Testis (tissue), 2 donors: ENCODE measurements at regions not wholly inside any gene's neighbourhood (a gene's known extent, or its start where the extent isn't known, plus 50 kb on each side); places are given as distances from the start of the nearest gene placed in this dataset.

ENCODE experiments used
- DNase-seq: peaks from one replicate; pipeline ENCODE4 v3.0.0-alpha.2; 2019
- H3K27ac ChIP-seq, 2 donors: fragments of 200-600 bp; sonication (generic); one replicate each; pipeline ENCODE4 v1.5.1; 2019
- H3K27me3 ChIP-seq: fragments of 200-600 bp; sonication (generic); one replicate; pipeline ENCODE4 v1.5.1; 2019
- H3K36me3 ChIP-seq: fragments of 200-600 bp; sonication (generic); one replicate; pipeline ENCODE4 v1.5.1; 2017; ENCODE audit warnings: low read depth; ENCODE audit errors: missing control alignments
- H3K4me1 ChIP-seq: fragments of 200-600 bp; sonication (generic); one replicate; pipeline ENCODE4 v1.5.1; 2019
- H3K4me3 ChIP-seq, 2 donors: fragments of 200-600 bp; sonication (generic); one replicate each; pipeline ENCODE4 v1.5.1; 2017 to 2019
- H3K9me3 ChIP-seq: fragments of 200-600 bp; sonication (generic); one replicate; pipeline ENCODE4 v1.5.1; 2017
- POLR2A ChIP-seq: fragments of 450-650 bp; IDR thresholded peaks from one replicate; pipeline ENCODE4 v1.6.1; 2017; ENCODE audit warnings: antibody characterized with exemption, mild to moderate bottlenecking, moderate library complexity
- WGBS, 2 donors: methylation state at CpG; one replicate each; pipeline ENCODE4 v1.1.5; 2018; 5-methylcytosine and 5-hydroxymethylcytosine counted together
- intact Hi-C: fragments of 100-400 bp; cut with DNase I; formaldehyde crosslinking; loops from one replicate; pipeline ENCODE4 v1.15.1; 2023; ENCODE audit warnings: low total_unique reads
- TF ChIP-seq, protein P1 (sequence below), 3 experiments: fragments of 450-650 bp in 2 of 3; fragments of 200-600 bp in 1 of 3; sonication (generic) in 1 of 3; IDR thresholded peaks; one replicate each; pipeline ENCODE4 v1.5.1; 2016 to 2019; ENCODE audit warnings: antibody characterized with exemption in 3 of 3, mild to moderate bottlenecking in 2 of 3, moderate library complexity in 1 of 3

- Histone ChIP-seq H3K27ac (no peak overlapping the region), H3K4me1 (no peaks in the 10 kb centered on the region)
- intact Hi-C loops = no loop called here
Observed at GRCh38 chr11:26847977-26848376, 126.1 kb upstream of the SLC5A12 start.

DNA sequence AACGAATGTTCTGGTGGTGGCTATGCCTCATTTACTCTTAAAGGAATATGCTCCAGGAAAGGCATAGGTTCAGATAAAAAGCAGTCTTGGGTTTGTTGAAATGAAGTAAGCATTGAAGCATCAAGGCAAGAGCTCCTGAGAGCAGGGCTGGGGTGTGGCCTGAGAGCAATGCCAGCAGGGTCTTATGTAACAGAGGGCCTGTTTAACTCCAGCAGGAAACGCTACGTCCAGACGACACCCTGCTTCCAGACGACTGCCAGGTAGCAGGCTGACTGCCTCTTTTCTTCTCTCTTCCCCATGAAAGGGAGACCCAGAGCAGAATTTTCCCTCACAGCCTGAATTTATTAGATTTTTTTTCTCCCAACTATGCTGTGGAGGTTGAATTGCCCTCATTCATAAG, 127.2 kb upstream of the SLC5A12 start:
- DNase-seq = peak; percentile 15
- Histone ChIP-seq H3K36me3 (no peaks in the 10 kb centered on the region), H3K4me1 (no peaks in the 10 kb centered on the region), H3K27ac (no peak overlapping the region), H3K27me3 (no peaks in the 10 kb centered on the region), H3K4me3 (no peak overlapping the region), H3K9me3 (no peaks in the 10 kb centered on the region)
- intact Hi-C loops = no loop called here
- TF ChIP-seq, protein P1, sequence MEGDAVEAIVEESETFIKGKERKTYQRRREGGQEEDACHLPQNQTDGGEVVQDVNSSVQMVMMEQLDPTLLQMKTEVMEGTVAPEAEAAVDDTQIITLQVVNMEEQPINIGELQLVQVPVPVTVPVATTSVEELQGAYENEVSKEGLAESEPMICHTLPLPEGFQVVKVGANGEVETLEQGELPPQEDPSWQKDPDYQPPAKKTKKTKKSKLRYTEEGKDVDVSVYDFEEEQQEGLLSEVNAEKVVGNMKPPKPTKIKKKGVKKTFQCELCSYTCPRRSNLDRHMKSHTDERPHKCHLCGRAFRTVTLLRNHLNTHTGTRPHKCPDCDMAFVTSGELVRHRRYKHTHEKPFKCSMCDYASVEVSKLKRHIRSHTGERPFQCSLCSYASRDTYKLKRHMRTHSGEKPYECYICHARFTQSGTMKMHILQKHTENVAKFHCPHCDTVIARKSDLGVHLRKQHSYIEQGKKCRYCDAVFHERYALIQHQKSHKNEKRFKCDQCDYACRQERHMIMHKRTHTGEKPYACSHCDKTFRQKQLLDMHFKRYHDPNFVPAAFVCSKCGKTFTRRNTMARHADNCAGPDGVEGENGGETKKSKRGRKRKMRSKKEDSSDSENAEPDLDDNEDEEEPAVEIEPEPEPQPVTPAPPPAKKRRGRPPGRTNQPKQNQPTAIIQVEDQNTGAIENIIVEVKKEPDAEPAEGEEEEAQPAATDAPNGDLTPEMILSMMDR (IDR thresholded peaks at IDR 0.05) = no peak
- no peak for TF ChIP-seq POLR2A
- WGBS, 2 donors = 8 to 12% methylated on average over 5 of the region's 5 CpGs

More at GRCh38 chr11:26847977-26848376, 126.1 kb upstream of the SLC5A12 start:
- H3K27me3 ChIP-seq = no peaks in the 10 kb centered on the region
- 24 to 29% methylated on average over 1 of the region's 1 CpG for WGBS, 2 donors
- no peaks in the 10 kb centered on the region for H3K9me3 ChIP-seq
- no peak for DNase-seq
- H3K4me3 ChIP-seq = no peak overlapping the region
- no peaks in the 10 kb centered on the region for H3K36me3 ChIP-seq
- TF ChIP-seq POLR2A = no peak
- TF ChIP-seq, protein P1 (IDR thresholded peaks at IDR 0.05) = no peak

DNA sequence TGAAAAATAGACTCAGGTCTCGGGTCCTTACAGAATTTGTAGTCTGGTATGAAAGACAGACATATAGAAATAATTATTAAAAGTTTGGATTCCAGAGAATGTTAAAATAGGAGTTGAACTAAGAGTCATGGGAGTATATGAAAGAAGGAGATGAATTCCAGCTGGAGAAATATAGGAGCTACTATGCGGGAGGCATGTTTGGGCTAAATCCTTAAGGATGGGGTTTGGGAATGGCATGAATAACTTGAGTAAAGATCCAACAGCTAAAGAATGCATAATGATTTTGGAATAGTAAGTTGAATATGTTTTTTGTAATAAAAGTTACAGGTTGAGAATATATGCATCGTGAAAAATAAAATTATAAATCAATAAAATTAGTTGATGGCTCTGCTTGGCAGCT, 129.4 kb upstream of the SLC5A12 start:
- H3K27ac ChIP-seq = no peak overlapping the region
- no peak for DNase-seq
- no peak overlapping the region for H3K4me3 ChIP-seq
- H3K4me1 ChIP-seq = no peaks in the 10 kb centered on the region
- no peak for TF ChIP-seq POLR2A
- TF ChIP-seq, protein P1 (IDR thresholded peaks at IDR 0.05) = no peak
- H3K36me3 ChIP-seq = no peaks in the 10 kb centered on the region
- H3K9me3 ChIP-seq = no peaks in the 10 kb centered on the region
- intact Hi-C loops = no loop called here
- no peaks in the 10 kb centered on the region for H3K27me3 ChIP-seq
- WGBS, 2 donors = 93 to 98% methylated on average over 3 of the region's 3 CpGs

DNA sequence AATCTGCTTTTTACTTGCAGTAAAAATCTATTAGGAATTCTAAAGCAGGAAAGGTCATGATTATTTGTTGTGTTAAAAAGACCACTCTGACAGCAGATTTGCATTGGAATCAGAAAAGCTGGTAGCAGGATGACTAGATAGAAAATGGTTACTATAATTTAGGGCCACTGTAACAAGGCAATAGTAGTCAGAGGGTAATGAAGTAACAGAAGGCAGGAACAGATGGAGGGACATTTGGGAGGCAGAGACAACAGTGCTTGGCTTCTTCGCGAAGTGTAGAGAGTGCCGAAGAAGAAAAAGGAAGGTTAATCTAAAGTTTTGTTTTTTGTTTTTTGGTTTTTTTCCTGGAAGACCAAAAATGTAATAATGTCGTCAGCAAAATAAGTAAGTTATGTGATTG, 129.8 kb upstream of the SLC5A12 start:
- intact Hi-C loops = no loop called here
- Histone ChIP-seq H3K9me3 (no peaks in the 10 kb centered on the region), H3K27me3 (no peaks in the 10 kb centered on the region), H3K4me1 (no peaks in the 10 kb centered on the region), H3K4me3 (no peak overlapping the region), H3K27ac (no peak overlapping the region), H3K36me3 (no peaks in the 10 kb centered on the region)
- no peak for TF ChIP-seq POLR2A
- TF ChIP-seq, protein P1 (IDR thresholded peaks at IDR 0.05) = no peak
- DNase-seq = no peak
- 96 to 98% methylated on average over 4 of the region's 4 CpGs for WGBS, 2 donors

DNA sequence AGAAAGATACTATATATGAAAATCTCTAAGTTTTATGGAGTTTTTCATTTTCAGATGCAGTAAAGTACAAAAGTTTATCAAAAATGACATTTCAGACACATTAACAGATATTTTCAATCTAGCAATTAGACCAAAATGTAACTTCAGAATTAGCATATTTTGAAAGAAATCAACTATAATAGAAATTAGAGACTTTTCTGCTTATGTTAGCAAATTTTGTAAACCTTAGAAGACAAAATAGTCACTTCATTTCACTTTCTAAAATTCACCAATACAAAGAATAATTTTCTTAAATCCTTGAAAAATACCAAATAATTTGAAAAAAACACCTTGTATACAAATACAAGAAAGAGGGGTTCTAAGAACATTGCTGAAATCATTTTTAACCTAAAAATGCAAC, 135.8 kb upstream of the FIBIN start:
- intact Hi-C loops = no loop called here

More for the DNA sequence above, 135.8 kb upstream of the FIBIN start:
- H3K4me3 ChIP-seq = no peak overlapping the region
- H3K4me1 ChIP-seq = no peaks in the 10 kb centered on the region
- H3K9me3 ChIP-seq = no peaks in the 10 kb centered on the region
- H3K27me3 ChIP-seq = no peaks in the 10 kb centered on the region
- no peaks in the 10 kb centered on the region for H3K36me3 ChIP-seq
- no peak overlapping the region for H3K27ac ChIP-seq
- TF ChIP-seq POLR2A = no peak
- TF ChIP-seq, protein P1 (IDR thresholded peaks at IDR 0.05) = no peak
- no peak for DNase-seq
